Left ventricle myocardium inferior (tissue), 1 donor: ENCODE measurements at regions not wholly inside any gene's neighbourhood (a gene's known extent, or its start where the extent isn't known, plus 50 kb on each side); places are given as distances from the start of the nearest gene placed in this dataset.

Experiments
- DNase-seq: peaks from one replicate; pipeline ENCODE4 v3.0.0-alpha.2; 2020
- H3K27ac ChIP-seq: fragments of 200-600 bp; replicated peaks from 2 replicates; pipeline ENCODE4 v1.8.0; 2021
- H3K27me3 ChIP-seq: fragments of 200-600 bp; 2 replicates; pipeline ENCODE4 v1.8.0; 2021; ENCODE audit warnings: low read depth
- H3K36me3 ChIP-seq: fragments of 200-600 bp; 2 replicates; pipeline ENCODE4 v1.8.0; 2021
- H3K4me1 ChIP-seq: fragments of 200-600 bp; 2 replicates; pipeline ENCODE4 v1.8.0; 2021
- H3K4me3 ChIP-seq: fragments of 200-600 bp; 2 replicates; pipeline ENCODE4 v1.8.0; 2021; ENCODE audit warnings: mild to moderate bottlenecking, moderate library complexity
- H3K9me3 ChIP-seq: fragments of 200-600 bp; replicated peaks from 2 replicates; pipeline ENCODE4 v1.8.0; 2021
- intact Hi-C: fragments of 100-400 bp; cut with micrococcal nuclease; formaldehyde crosslinking; loops from one replicate; pipeline ENCODE4 v1.11.0; 2022
- TF ChIP-seq, protein P1 (sequence below): fragments of 200-600 bp; IDR thresholded peaks from 2 replicates; pipeline ENCODE4 v1.8.0; 2021; ENCODE audit warnings: antibody characterized with exemption, mild to moderate bottlenecking, borderline replicate concordance
- donor health status: DM: no; HTN: yes; CAD: no; lungs with severe emphysema.

DNA sequence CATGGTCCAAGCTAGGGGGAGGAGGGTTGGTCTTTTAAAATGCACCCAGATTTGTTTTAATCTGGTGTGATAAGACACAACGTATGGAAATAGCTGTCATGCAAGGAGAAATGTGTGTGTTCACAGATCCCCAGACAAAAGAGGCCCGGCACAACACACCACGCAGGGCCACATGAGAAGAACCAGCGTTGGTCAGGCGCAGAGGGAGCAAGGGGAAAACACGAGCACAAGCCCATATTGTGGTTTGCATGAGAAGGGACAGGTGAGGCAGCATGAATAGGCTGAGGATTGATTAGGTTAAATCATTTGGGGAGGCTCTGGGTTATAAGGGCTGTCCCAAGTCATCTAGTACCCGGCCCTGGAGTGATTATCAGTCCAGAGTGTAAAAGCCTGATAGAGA lies 272.5 kb upstream of the NCKAP5 start:
- Histone ChIP-seq H3K27me3 (no peaks in the 10 kb centered on the region), H3K4me3 (no peak overlapping the region), H3K4me1 (peaks cover 17% of the 10 kb centered on the region), H3K9me3 (no peaks in the 10 kb centered on the region), H3K36me3 (no peaks in the 10 kb centered on the region), H3K27ac (no peak overlapping the region)
- intact Hi-C loops = no loop called here
- no peak for DNase-seq
- TF ChIP-seq, protein P1, sequence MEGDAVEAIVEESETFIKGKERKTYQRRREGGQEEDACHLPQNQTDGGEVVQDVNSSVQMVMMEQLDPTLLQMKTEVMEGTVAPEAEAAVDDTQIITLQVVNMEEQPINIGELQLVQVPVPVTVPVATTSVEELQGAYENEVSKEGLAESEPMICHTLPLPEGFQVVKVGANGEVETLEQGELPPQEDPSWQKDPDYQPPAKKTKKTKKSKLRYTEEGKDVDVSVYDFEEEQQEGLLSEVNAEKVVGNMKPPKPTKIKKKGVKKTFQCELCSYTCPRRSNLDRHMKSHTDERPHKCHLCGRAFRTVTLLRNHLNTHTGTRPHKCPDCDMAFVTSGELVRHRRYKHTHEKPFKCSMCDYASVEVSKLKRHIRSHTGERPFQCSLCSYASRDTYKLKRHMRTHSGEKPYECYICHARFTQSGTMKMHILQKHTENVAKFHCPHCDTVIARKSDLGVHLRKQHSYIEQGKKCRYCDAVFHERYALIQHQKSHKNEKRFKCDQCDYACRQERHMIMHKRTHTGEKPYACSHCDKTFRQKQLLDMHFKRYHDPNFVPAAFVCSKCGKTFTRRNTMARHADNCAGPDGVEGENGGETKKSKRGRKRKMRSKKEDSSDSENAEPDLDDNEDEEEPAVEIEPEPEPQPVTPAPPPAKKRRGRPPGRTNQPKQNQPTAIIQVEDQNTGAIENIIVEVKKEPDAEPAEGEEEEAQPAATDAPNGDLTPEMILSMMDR = no peak

GRCh38 chr2:133841900-133842299 lies 273.6 kb upstream of the NCKAP5 start:
- intact Hi-C loops = no loop called here
- no peaks in the 10 kb centered on the region for H3K9me3 ChIP-seq
- peaks cover 17% of the 10 kb centered on the region for H3K4me1 ChIP-seq
- no peaks in the 10 kb centered on the region for H3K36me3 ChIP-seq
- H3K27me3 ChIP-seq = no peaks in the 10 kb centered on the region
- no peak for DNase-seq
- H3K4me3 ChIP-seq = no peak overlapping the region
- TF ChIP-seq, protein P1 = no peak
- peak overlapping the region; percentile 60 for H3K27ac ChIP-seq

GRCh38 chr2:133842446-133842845 lies 274.2 kb upstream of the NCKAP5 start:
- intact Hi-C loops = no loop called here
- Histone ChIP-seq H3K36me3 (no peaks in the 10 kb centered on the region), H3K4me1 (peaks cover 17% of the 10 kb centered on the region), H3K27me3 (no peaks in the 10 kb centered on the region), H3K4me3 (no peak overlapping the region), H3K9me3 (no peaks in the 10 kb centered on the region), H3K27ac (peak overlapping the region; percentile 60)
- TF ChIP-seq, protein P1 = no peak
- DNase-seq = no peak

DNA sequence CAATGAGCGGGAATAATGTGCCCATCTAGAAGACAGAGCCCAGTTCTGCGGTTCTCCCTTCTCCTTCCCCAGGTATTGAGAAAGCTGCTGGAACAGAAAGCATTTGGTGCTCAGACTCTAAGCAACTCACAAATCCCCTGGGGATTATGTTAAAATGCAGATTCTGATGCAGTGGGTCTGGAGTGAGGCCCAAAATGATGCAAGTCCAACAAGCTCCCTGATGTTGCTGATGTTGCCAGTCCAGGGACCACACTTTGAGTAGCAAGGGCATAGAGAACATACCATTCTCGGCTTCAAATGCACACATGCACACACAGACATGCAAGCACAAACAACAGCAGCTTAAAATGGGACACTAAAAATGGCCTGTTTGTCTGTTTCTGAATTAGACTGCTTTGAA lies 274.8 kb upstream of the NCKAP5 start:
- H3K4me3 ChIP-seq = no peak overlapping the region
- H3K4me1 ChIP-seq = peaks cover 17% of the 10 kb centered on the region
- intact Hi-C loops = no loop called here
- H3K9me3 ChIP-seq = no peaks in the 10 kb centered on the region
- H3K27ac ChIP-seq = no peak overlapping the region
- TF ChIP-seq, protein P1 = no peak
- no peak for DNase-seq
- no peaks in the 10 kb centered on the region for H3K27me3 ChIP-seq
- H3K36me3 ChIP-seq = no peaks in the 10 kb centered on the region

- TF ChIP-seq, protein P1 = no peak
- Histone ChIP-seq H3K27ac (no peak overlapping the region), H3K4me1 (peaks cover 17% of the 10 kb centered on the region), H3K36me3 (no peaks in the 10 kb centered on the region), H3K27me3 (no peaks in the 10 kb centered on the region), H3K4me3 (no peak overlapping the region), H3K9me3 (no peaks in the 10 kb centered on the region)
- DNase-seq = no peak
- intact Hi-C loops = no loop called here
Measured at GRCh38 chr2:133843551-133843950, 275.3 kb upstream of the NCKAP5 start.
